ENCODE measurements at regions not wholly inside any gene's neighbourhood (a gene's known extent, or its start where the extent isn't known, plus 50 kb on each side); places are given as distances from the start of the nearest gene placed in this dataset.
"Not testable (repeated sequence)": the region's sequence is repeated elsewhere in the genome, so short reads cannot be mapped to it uniquely, and the experiment has no call there.

- DNase-seq (ENCODE audit: low read depth in 1 of 2, low spot score in 1 of 2), result no peak
- CTCF ChIA-PET, result interaction anchor here (0.6 kb wide), 1 partner anchor 10 kb away, joined by 3 read pairs; no protein-coding TSS in a partner anchor
- POLR2A ChIA-PET, result no interaction called here
- no peak for ATAC-seq
- FAIRE-seq, result no peak
- TF ChIP-seq ELK1 (IDR thresholded peaks at IDR 0.05; ENCODE audit: low read depth, low read length), result no peak
- no peak for TF ChIP-seq MAZ (IDR thresholded peaks at IDR 0.05; ENCODE audit: borderline replicate concordance, low read depth, low read length)
- TF ChIP-seq KDM5A (IDR thresholded peaks at IDR 0.05), result no peak
- TF ChIP-seq MAFK (IDR thresholded peaks at IDR 0.05; ENCODE audit: partially characterized antibody), result peak; percentile 23
- TF ChIP-seq POLR2AphosphoS2 (conservative IDR thresholded peaks at IDR 0.05; ENCODE audit: low read length), result no peak
- TF ChIP-seq CBX2 (IDR thresholded peaks at IDR 0.05; ENCODE audit: borderline replicate concordance, low read depth), result no peak
- no peak for TF ChIP-seq SREBF2 (IDR thresholded peaks at IDR 0.05)
- H3K4me1 ChIP-seq, result no peaks in the 10 kb centered on the region
- H3K4me2 ChIP-seq, result no peak overlapping the region
- H3K27ac ChIP-seq, result no peak overlapping the region
- H3K9me3 ChIP-seq, result no peaks in the 10 kb centered on the region
- WGBS (ENCODE audit: missing lambda C conversion rate), result 77% methylated on average over 2 of the region's 2 CpGs
- no peak overlapping the region for H3K4me3 ChIP-seq
Measured at GRCh38 chr6:82801083-82801482, 264.6 kb downstream of the UBE3D start.

DNA sequence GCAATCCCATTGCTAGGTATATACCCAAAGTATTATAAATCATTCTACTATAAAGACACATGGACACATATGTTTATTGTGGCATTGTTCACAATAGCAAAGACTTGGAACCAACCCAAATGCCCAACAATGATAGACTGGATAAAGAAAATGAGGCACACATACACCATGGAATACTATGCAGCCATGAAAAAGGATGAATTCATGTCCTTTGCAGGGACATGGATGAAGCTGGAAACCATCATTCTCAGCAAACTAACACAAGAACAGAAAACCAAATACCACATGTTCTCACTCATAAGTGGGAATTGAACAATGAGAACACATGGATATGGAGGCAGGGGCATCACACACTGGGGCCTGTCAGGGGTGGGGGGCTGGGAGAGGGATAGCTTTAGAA, 249.4 kb downstream of the UBE3D start:
- H3K27ac ChIP-seq; H3K4me3 ChIP-seq; H3K4me2 ChIP-seq; FAIRE-seq; H3K9me3 ChIP-seq; ATAC-seq; POLR2A ChIA-PET; DNase-seq (ENCODE audit: low read depth in 1 of 2, low spot score in 1 of 2); CTCF ChIA-PET; H3K4me1 ChIP-seq: not testable (repeated sequence)

GRCh38 chr6:82818727-82819126, 246.9 kb downstream of the UBE3D start:
- ATAC-seq (no peak), DNase-seq (ENCODE audit: low read depth in 1 of 2, low spot score in 1 of 2) (no peak), FAIRE-seq (no peak)
- H3K27ac ChIP-seq, result no peak overlapping the region
- POLR2A ChIA-PET, result no interaction called here
- H3K9me3 ChIP-seq, result no peaks in the 10 kb centered on the region
- no peak overlapping the region for H3K4me3 ChIP-seq
- CTCF ChIA-PET, result no interaction called here
- H3K4me1 ChIP-seq, result no peaks in the 10 kb centered on the region
- no peak overlapping the region for H3K4me2 ChIP-seq
- TF ChIP-seq HOXB5 (CRISPR knock-in tag; IDR thresholded peaks at IDR 0.05) (no peak), PBX3 (IDR thresholded peaks at IDR 0.05) (no peak), HOXA7 (CRISPR knock-in tag; IDR thresholded peaks at IDR 0.05) (no peak), KDM5A (IDR thresholded peaks at IDR 0.05) (no peak), RARB (CRISPR knock-in tag; IDR thresholded peaks at IDR 0.05) (no peak), MAZ (IDR thresholded peaks at IDR 0.05; ENCODE audit: borderline replicate concordance, low read depth, low read length) (no peak), HEYL (CRISPR knock-in tag; IDR thresholded peaks at IDR 0.05) (no peak)
- 46% methylated on average over 3 of the region's 3 CpGs for WGBS (ENCODE audit: missing lambda C conversion rate)

GRCh38 chr6:82823361-82823760, 242.3 kb downstream of the UBE3D start:
- FAIRE-seq, result no peak
- H3K27ac ChIP-seq, result no peak overlapping the region
- H3K4me1 ChIP-seq, result no peaks in the 10 kb centered on the region
- H3K4me3 ChIP-seq, result no peak overlapping the region
- no peak overlapping the region for H3K4me2 ChIP-seq
- DNase-seq (ENCODE audit: low read depth in 1 of 2, low spot score in 1 of 2), result no peak
- no peak for ATAC-seq
- no peaks in the 10 kb centered on the region for H3K9me3 ChIP-seq
- ChIA-PET CTCF (no interaction called here), POLR2A (no interaction called here)
- TF ChIP-seq ZNF302 (CRISPR knock-in tag; IDR thresholded peaks at IDR 0.05) (no peak), EHMT2 (IDR thresholded peaks at IDR 0.05; ENCODE audit: low read depth) (no peak), MYC (IDR thresholded peaks at IDR 0.05; ENCODE audit: borderline replicate concordance, low read length) (no peak), CEBPB (IDR thresholded peaks at IDR 0.05) (no peak), ZSCAN20 (CRISPR knock-in tag; IDR thresholded peaks at IDR 0.05) (no peak)

DNA sequence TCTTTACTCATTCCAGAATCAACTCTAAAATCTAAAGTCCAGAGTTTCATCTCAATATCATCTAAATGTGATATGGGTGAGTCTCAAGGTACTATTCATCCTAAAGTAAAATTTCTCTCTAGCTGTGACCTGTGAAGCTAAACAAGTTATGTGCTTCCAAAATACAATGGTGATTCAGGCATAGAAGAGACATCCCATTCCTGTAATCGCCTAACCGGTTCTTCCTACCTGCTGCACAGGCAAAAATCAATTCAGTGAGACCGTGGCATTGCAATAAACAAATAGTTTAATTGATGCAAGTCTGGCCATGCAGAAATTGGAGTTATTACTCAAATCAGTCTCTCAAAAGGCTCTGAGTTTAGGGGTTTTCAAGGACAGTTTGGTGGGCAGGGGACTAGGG, 232.8 kb downstream of the UBE3D start:
- ATAC-seq, result no peak
- no peak for FAIRE-seq
- POLR2A ChIA-PET, result no interaction called here
- H3K4me3 ChIP-seq, result no peak overlapping the region
- H3K9me3 ChIP-seq, result no peaks in the 10 kb centered on the region
- H3K4me2 ChIP-seq, result no peak overlapping the region
- H3K4me1 ChIP-seq, result no peaks in the 10 kb centered on the region
- no peak for DNase-seq (ENCODE audit: low read depth in 1 of 2, low spot score in 1 of 2)
- 64% methylated on average over 3 of the region's 3 CpGs for WGBS (ENCODE audit: missing lambda C conversion rate)
- CTCF ChIA-PET, result no interaction called here
- H3K27ac ChIP-seq, result no peak overlapping the region
- TF ChIP-seq RFX5 (IDR thresholded peaks at IDR 0.05) (no peak), NR3C1 (IDR thresholded peaks at IDR 0.05) (no peak), HDAC2 (IDR thresholded peaks at IDR 0.05) (no peak), HOXA7 (CRISPR knock-in tag; IDR thresholded peaks at IDR 0.05) (no peak), FOSB (CRISPR knock-in tag; IDR thresholded peaks at IDR 0.05) (no peak), ZSCAN20 (CRISPR knock-in tag; IDR thresholded peaks at IDR 0.05) (no peak)
- TF ChIP-seq, protein P1, sequence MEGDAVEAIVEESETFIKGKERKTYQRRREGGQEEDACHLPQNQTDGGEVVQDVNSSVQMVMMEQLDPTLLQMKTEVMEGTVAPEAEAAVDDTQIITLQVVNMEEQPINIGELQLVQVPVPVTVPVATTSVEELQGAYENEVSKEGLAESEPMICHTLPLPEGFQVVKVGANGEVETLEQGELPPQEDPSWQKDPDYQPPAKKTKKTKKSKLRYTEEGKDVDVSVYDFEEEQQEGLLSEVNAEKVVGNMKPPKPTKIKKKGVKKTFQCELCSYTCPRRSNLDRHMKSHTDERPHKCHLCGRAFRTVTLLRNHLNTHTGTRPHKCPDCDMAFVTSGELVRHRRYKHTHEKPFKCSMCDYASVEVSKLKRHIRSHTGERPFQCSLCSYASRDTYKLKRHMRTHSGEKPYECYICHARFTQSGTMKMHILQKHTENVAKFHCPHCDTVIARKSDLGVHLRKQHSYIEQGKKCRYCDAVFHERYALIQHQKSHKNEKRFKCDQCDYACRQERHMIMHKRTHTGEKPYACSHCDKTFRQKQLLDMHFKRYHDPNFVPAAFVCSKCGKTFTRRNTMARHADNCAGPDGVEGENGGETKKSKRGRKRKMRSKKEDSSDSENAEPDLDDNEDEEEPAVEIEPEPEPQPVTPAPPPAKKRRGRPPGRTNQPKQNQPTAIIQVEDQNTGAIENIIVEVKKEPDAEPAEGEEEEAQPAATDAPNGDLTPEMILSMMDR (IDR thresholded peaks at IDR 0.05), result no peak
- TF ChIP-seq, protein P2, sequence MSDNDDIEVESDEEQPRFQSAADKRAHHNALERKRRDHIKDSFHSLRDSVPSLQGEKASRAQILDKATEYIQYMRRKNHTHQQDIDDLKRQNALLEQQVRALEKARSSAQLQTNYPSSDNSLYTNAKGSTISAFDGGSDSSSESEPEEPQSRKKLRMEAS (IDR thresholded peaks at IDR 0.05), result no peak
- TF ChIP-seq, protein P3, sequence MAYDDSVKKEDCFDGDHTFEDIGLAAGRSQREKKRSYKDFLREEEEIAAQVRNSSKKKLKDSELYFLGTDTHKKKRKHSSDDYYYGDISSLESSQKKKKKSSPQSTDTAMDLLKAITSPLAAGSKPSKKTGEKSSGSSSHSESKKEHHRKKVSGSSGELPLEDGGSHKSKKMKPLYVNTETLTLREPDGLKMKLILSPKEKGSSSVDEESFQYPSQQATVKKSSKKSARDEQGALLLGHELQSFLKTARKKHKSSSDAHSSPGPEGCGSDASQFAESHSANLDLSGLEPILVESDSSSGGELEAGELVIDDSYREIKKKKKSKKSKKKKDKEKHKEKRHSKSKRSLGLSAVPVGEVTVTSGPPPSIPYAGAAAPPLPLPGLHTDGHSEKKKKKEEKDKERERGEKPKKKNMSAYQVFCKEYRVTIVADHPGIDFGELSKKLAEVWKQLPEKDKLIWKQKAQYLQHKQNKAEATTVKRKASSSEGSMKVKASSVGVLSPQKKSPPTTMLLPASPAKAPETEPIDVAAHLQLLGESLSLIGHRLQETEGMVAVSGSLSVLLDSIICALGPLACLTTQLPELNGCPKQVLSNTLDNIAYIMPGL (CRISPR knock-in tag; IDR thresholded peaks at IDR 0.05; ENCODE audit: borderline replicate concordance), result no peak
